NCI-H460 (cell line): ENCODE measurements at regions not wholly inside any gene's neighbourhood (a gene's known extent, or its start where the extent isn't known, plus 50 kb on each side); places are given as distances from the start of the nearest gene placed in this dataset.

Experiments
- DNase-seq: peaks from one replicate; pipeline ENCODE4 v3.0.0-alpha.2; 2016; ENCODE audit warnings: low read depth; ENCODE audit errors: extremely low read depth

GRCh38 chr4:35939751-35940150, 304.6 kb downstream of the ARAP2 start:
- DNase-seq, result no peak

- no peak for DNase-seq
These were observed 302.2 kb downstream of the ARAP2 start for GRCh38 chr4:35942092-35942491.

- no peak for DNase-seq
These were observed 300.7 kb downstream of the ARAP2 start for GRCh38 chr4:35943606-35944005.

GRCh38 chr4:35948171-35948570, 296.1 kb downstream of the ARAP2 start:
- DNase-seq, result no peak

GRCh38 chr4:35950442-35950841, 293.9 kb downstream of the ARAP2 start:
- DNase-seq, result no peak

- no peak for DNase-seq
These were observed 291.6 kb downstream of the ARAP2 start for GRCh38 chr4:35952751-35953150.

- DNase-seq, result no peak
These were observed 280.9 kb downstream of the ARAP2 start for GRCh38 chr4:35963383-35963782.

- DNase-seq, result no peak
These were observed 280.3 kb downstream of the ARAP2 start for GRCh38 chr4:35963974-35964515.

- no peak for DNase-seq
These were observed 279.0 kb downstream of the ARAP2 start for GRCh38 chr4:35965300-35965699.

GRCh38 chr4:35966566-35966965, 277.7 kb downstream of the ARAP2 start:
- DNase-seq, result no peak

- no peak for DNase-seq
These were observed 273.9 kb downstream of the ARAP2 start for GRCh38 chr4:35970366-35970960.

GRCh38 chr4:35972814-35973213, 271.5 kb downstream of the ARAP2 start:
- DNase-seq, result no peak

- no peak for DNase-seq
These were observed 268.5 kb downstream of the ARAP2 start for GRCh38 chr4:35975617-35976355.

GRCh38 chr4:35978551-35978950, 265.8 kb downstream of the ARAP2 start:
- no peak for DNase-seq

- DNase-seq, result no peak
These were observed 262.0 kb downstream of the ARAP2 start for GRCh38 chr4:35982318-35982717.

GRCh38 chr4:35986537-35986936, 257.8 kb downstream of the ARAP2 start:
- DNase-seq, result no peak

GRCh38 chr4:35993606-35994005, 250.7 kb downstream of the ARAP2 start:
- no peak for DNase-seq

GRCh38 chr4:36000941-36001557, 243.3 kb downstream of the ARAP2 start:
- DNase-seq, result no peak

- no peak for DNase-seq
These were observed 241.3 kb downstream of the ARAP2 start for GRCh38 chr4:36003051-36003450.

- no peak for DNase-seq
These were observed 240.0 kb downstream of the ARAP2 start for GRCh38 chr4:36004204-36004851.

GRCh38 chr4:36006226-36006625, 238.1 kb downstream of the ARAP2 start:
- DNase-seq, result no peak
